HEK293 (cell line): ENCODE measurements at regions not wholly inside any gene's neighbourhood (a gene's known extent, or its start where the extent isn't known, plus 50 kb on each side); places are given as distances from the start of the nearest gene placed in this dataset.

ENCODE experiments used
- CTCF ChIA-PET: fragments of 350-600 bp; formaldehyde crosslinking; extraction: SDS; loops from one replicate; lab custom pipeline; 2021; ENCODE audit warnings: antibody characterized with exemption; lab: Yijun Ruan, JAX
- POLR2A ChIA-PET: fragments of 300-600 bp; formaldehyde crosslinking; extraction: SDS; loops from one replicate; lab custom pipeline; 2020; ENCODE audit warnings: antibody characterized with exemption, inconsistent platforms; lab: Yijun Ruan, JAX
- H3K27ac ChIP-seq: fragments of 200-500 bp; sonication (Bioruptor generic); 2 replicates; pipeline ENCODE4 v1.5.1; 2014; ENCODE audit warnings: low read depth, low read length, control low read depth, inconsistent platforms; ENCODE audit errors: extremely low read depth
- H3K36me3 ChIP-seq, 2 experiments: fragments of 200-500 bp in 1 of 2; sonication (Bioruptor generic) in 1 of 2; 1 replicate in 1 of 2; 2 replicates in 1 of 2; pipeline ENCODE4 v1.5.1; 2014 to 2017; ENCODE audit warnings: inconsistent platforms in 2 of 2, low read length in 2 of 2; ENCODE audit not compliant: control insufficient read depth in 2 of 2, insufficient read depth in 1 of 2
- H3K4me1 ChIP-seq: fragments of 200-500 bp; sonication (Bioruptor generic); 2 replicates; pipeline ENCODE4 v1.5.1; 2014; ENCODE audit warnings: mild to moderate bottlenecking, low read length, inconsistent platforms; ENCODE audit not compliant: control insufficient read depth, insufficient read depth
- H3K4me3 ChIP-seq: 2 replicates; pipeline ENCODE4 v1.5.1; 2011; ENCODE audit warnings: low read depth, mild to moderate bottlenecking, control low read depth, low read length, moderate library complexity
- H3K9me3 ChIP-seq: fragments of 200-500 bp; sonication (Bioruptor generic); 2 replicates; pipeline ENCODE4 v1.5.1; 2014; ENCODE audit warnings: low read depth, low read length, inconsistent platforms; ENCODE audit not compliant: control insufficient read depth, insufficient read depth
- GLIS1 ChIP-seq: fragments of 450-650 bp; formaldehyde crosslinking; IDR thresholded peaks from 2 replicates; pipeline ENCODE4 v1.5.1; 2016; ENCODE audit warnings: missing biosample characterization, missing genetic modification characterization
- KLF16 ChIP-seq: fragments of 450-650 bp; formaldehyde crosslinking; IDR thresholded peaks from 2 replicates; pipeline ENCODE4 v1.5.1; 2017; ENCODE audit warnings: missing biosample characterization, missing genetic modification characterization
- MZF1 ChIP-seq: fragments of 450-650 bp; formaldehyde crosslinking; IDR thresholded peaks from 2 replicates; pipeline ENCODE4 v1.5.1; 2017; ENCODE audit warnings: missing biosample characterization, missing genetic modification characterization, borderline replicate concordance
- PRDM1 ChIP-seq: fragments of 450-650 bp; formaldehyde crosslinking; IDR thresholded peaks from 2 replicates; pipeline ENCODE4; 2016; ENCODE audit warnings: missing biosample characterization, missing genetic modification characterization
- SP2 ChIP-seq: fragments of 450-650 bp; formaldehyde crosslinking; IDR thresholded peaks from 2 replicates; pipeline ENCODE4 v1.5.1; 2016; ENCODE audit warnings: missing biosample characterization, missing genetic modification characterization
- SP3 ChIP-seq: fragments of 450-650 bp; formaldehyde crosslinking; IDR thresholded peaks from 2 replicates; pipeline ENCODE4 v1.5.1; 2016; ENCODE audit warnings: missing biosample characterization, missing genetic modification characterization
- ZNF121 ChIP-seq: fragments of 450-650 bp; formaldehyde crosslinking; IDR thresholded peaks from 2 replicates; pipeline ENCODE4 v1.5.1; 2016; ENCODE audit warnings: missing biosample characterization, missing genetic modification characterization
- ZNF138 ChIP-seq: fragments of 450-650 bp; formaldehyde crosslinking; IDR thresholded peaks from 2 replicates; pipeline ENCODE4 v1.5.1; 2016; ENCODE audit warnings: missing biosample characterization, missing genetic modification characterization, borderline replicate concordance
- ZNF184 ChIP-seq: fragments of 450-650 bp; IDR thresholded peaks from 2 replicates; pipeline ENCODE4 v1.5.1; 2018; ENCODE audit warnings: missing biosample characterization, mild to moderate bottlenecking, missing genetic modification characterization
- ZNF266 ChIP-seq: fragments of 450-650 bp; formaldehyde crosslinking; IDR thresholded peaks from 2 replicates; pipeline ENCODE4 v1.5.1; 2016; ENCODE audit warnings: missing biosample characterization, missing genetic modification characterization, low read depth
- ZNF521 ChIP-seq: fragments of 450-650 bp; formaldehyde crosslinking; IDR thresholded peaks from 2 replicates; pipeline ENCODE4 v1.5.1; 2017; ENCODE audit warnings: missing biosample characterization, mild to moderate bottlenecking, missing genetic modification characterization
- ZNF529 ChIP-seq: fragments of 450-650 bp; formaldehyde crosslinking; IDR thresholded peaks from 2 replicates; pipeline ENCODE4 v1.5.1; 2017; ENCODE audit warnings: missing genetic modification characterization, missing biosample characterization; ENCODE audit not compliant: insufficient replicate concordance
- ZNF549 ChIP-seq: fragments of 450-650 bp; IDR thresholded peaks from 2 replicates; pipeline ENCODE4 v1.5.1; 2018; ENCODE audit warnings: missing biosample characterization, missing genetic modification characterization, mild to moderate bottlenecking, inconsistent platforms, moderate library complexity
- ZNF600 ChIP-seq: fragments of 450-650 bp; formaldehyde crosslinking; IDR thresholded peaks from 2 replicates; pipeline ENCODE4 v1.5.1; 2016; ENCODE audit warnings: missing biosample characterization, missing genetic modification characterization
- ZNF707 ChIP-seq: fragments of 450-650 bp; formaldehyde crosslinking; IDR thresholded peaks from 2 replicates; pipeline ENCODE4 v1.5.1; 2016; ENCODE audit warnings: missing biosample characterization, missing genetic modification characterization
- ZNF830 ChIP-seq: fragments of 450-650 bp; IDR thresholded peaks from 2 replicates; pipeline ENCODE4 v1.5.0; 2018; ENCODE audit warnings: missing biosample characterization, missing genetic modification characterization, low read depth, mild to moderate bottlenecking, moderate library complexity
- ZSCAN16 ChIP-seq: fragments of 450-650 bp; formaldehyde crosslinking; IDR thresholded peaks from 2 replicates; pipeline ENCODE4 v1.5.1; 2016; ENCODE audit warnings: missing biosample characterization, missing genetic modification characterization
- TF ChIP-seq, protein P1 (sequence below): fragments of 450-650 bp; formaldehyde crosslinking; IDR thresholded peaks from 2 replicates; pipeline ENCODE4 v1.5.0; 2017; ENCODE audit warnings: missing biosample characterization, missing genetic modification characterization, borderline replicate concordance
- TF ChIP-seq, protein P2 (sequence below): fragments of 450-650 bp; formaldehyde crosslinking; IDR thresholded peaks from 2 replicates; pipeline ENCODE4; 2016; ENCODE audit warnings: missing biosample characterization, missing genetic modification characterization
- TF ChIP-seq, protein P3 (sequence below): fragments of 450-650 bp; formaldehyde crosslinking; IDR thresholded peaks from 2 replicates; pipeline ENCODE4 v1.5.1; 2016; ENCODE audit warnings: missing biosample characterization, missing genetic modification characterization
- TF ChIP-seq, protein P4 (sequence below): fragments of 450-650 bp; formaldehyde crosslinking; IDR thresholded peaks from 2 replicates; pipeline ENCODE4 v1.5.1; 2017; ENCODE audit warnings: missing biosample characterization, missing genetic modification characterization
- TF ChIP-seq, protein P5 (sequence below): fragments of 450-650 bp; formaldehyde crosslinking; IDR thresholded peaks from 2 replicates; pipeline ENCODE4 v1.5.1; 2016; ENCODE audit warnings: missing biosample characterization, missing genetic modification characterization
- TF ChIP-seq, protein P6 (sequence below): fragments of 450-650 bp; formaldehyde crosslinking; IDR thresholded peaks from 2 replicates; pipeline ENCODE4 v1.5.1; 2017; ENCODE audit warnings: missing biosample characterization, missing genetic modification characterization

DNA sequence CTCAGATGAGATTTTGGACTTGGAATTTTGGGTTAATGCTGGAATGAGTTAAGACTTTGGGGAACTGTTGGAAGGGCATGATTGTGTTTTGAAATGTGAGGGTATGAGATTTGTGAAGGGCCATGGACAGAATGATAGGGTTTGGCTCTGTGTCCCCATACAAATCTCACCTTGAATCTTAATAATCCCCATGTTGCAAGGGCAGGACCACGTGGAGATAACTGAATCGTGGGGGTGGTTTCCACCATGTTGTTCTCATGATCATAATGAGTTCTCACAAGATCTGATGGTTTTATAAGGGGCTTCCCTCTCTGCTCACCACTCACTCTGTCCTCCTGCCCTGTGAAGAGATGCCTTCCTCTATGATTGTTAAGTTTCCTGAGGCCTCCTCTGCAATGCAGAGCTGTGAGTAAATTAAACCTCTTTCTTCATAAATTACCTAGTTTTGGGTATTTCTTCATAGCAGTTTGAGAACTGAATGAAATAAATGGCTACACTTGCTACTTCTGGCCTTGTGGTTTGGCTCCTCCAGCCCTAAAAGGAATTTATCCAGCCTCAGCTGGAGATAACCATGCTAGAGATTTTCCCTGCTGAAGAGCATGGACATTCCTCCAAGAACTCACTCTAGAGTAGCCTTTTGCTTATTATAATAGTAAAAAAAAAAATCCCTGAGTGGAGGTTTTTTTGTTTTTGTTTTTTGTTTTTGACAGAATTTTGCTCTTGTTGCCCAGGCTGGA, 144.3 kb upstream of the TFPI start:
- H3K36me3 ChIP-seq: no peaks in the 10 kb centered on the region
- H3K9me3 ChIP-seq: no peaks in the 10 kb centered on the region
- POLR2A ChIA-PET: no interaction called here
- no peaks in the 10 kb centered on the region for H3K4me1 ChIP-seq
- CTCF ChIA-PET: no interaction called here
- H3K4me3 ChIP-seq: no peak overlapping the region
- H3K27ac ChIP-seq: no peak overlapping the region
- TF ChIP-seq SP3 (no peak), ZNF830 (tag by site-specific recombination) (no peak), ZSCAN16 (tag by site-specific recombination) (no peak), PRDM1 (no peak), ZNF138 (tag by site-specific recombination) (no peak), ZNF521 (no peak)
- TF ChIP-seq, protein P1, sequence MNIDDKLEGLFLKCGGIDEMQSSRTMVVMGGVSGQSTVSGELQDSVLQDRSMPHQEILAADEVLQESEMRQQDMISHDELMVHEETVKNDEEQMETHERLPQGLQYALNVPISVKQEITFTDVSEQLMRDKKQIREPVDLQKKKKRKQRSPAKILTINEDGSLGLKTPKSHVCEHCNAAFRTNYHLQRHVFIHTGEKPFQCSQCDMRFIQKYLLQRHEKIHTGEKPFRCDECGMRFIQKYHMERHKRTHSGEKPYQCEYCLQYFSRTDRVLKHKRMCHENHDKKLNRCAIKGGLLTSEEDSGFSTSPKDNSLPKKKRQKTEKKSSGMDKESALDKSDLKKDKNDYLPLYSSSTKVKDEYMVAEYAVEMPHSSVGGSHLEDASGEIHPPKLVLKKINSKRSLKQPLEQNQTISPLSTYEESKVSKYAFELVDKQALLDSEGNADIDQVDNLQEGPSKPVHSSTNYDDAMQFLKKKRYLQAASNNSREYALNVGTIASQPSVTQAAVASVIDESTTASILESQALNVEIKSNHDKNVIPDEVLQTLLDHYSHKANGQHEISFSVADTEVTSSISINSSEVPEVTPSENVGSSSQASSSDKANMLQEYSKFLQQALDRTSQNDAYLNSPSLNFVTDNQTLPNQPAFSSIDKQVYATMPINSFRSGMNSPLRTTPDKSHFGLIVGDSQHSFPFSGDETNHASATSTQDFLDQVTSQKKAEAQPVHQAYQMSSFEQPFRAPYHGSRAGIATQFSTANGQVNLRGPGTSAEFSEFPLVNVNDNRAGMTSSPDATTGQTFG (tag by site-specific recombination): no peak
- TF ChIP-seq, protein P2, sequence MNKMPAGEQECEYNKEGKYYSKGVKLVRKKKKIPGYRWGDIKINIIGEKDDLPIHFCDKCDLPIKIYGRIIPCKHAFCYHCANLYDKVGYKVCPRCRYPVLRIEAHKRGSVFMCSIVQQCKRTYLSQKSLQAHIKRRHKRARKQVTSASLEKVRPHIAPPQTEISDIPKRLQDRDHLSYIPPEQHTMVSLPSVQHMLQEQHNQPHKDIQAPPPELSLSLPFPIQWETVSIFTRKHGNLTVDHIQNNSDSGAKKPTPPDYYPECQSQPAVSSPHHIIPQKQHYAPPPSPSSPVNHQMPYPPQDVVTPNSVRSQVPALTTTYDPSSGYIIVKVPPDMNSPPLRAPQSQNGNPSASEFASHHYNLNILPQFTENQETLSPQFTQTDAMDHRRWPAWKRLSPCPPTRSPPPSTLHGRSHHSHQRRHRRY (tag by site-specific recombination): no peak
- TF ChIP-seq, protein P3, sequence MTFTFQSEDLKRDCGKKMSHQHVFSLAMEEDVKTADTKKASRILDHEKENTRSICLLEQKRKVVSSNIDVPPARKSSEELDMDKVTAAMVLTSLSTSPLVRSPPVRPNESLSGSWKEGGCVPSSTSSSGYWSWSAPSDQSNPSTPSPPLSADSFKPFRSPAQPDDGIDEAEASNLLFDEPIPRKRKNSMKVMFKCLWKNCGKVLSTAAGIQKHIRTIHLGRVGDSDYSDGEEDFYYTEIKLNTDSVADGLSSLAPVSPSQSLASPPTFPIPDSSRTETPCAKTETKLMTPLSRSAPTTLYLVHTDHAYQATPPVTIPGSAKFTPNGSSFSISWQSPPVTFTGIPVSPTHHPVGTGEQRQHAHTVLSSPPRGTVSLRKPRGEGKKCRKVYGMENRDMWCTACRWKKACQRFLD: no peak

DNA sequence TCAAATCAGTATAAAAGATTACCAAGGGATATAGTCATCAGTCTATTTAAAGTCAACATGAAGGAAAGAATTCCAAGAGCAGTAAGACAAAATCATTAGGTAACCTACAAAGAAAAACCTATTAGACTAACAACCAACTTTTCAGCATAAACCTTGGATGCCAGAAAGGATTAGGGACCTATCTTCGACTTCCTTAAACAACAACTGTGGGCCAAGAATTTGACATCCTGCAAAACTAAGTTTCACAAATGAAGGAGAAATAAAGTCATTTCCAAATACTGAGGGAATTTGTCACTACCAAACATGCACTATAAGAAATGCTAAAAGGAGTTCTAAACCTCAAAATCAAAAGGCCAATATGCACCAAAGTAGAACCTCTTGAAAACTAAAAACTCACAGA, 147.9 kb upstream of the TFPI start:
- CTCF ChIA-PET: no interaction called here
- TF ChIP-seq KLF16: no peak
- TF ChIP-seq, protein P4, sequence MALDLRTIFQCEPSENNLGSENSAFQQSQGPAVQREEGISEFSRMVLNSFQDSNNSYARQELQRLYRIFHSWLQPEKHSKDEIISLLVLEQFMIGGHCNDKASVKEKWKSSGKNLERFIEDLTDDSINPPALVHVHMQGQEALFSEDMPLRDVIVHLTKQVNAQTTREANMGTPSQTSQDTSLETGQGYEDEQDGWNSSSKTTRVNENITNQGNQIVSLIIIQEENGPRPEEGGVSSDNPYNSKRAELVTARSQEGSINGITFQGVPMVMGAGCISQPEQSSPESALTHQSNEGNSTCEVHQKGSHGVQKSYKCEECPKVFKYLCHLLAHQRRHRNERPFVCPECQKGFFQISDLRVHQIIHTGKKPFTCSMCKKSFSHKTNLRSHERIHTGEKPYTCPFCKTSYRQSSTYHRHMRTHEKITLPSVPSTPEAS (tag by site-specific recombination): no peak
- TF ChIP-seq ZNF266 (tag by site-specific recombination): no peak
- no peak for TF ChIP-seq ZNF549 (tag by site-specific recombination)
- TF ChIP-seq, protein P5, sequence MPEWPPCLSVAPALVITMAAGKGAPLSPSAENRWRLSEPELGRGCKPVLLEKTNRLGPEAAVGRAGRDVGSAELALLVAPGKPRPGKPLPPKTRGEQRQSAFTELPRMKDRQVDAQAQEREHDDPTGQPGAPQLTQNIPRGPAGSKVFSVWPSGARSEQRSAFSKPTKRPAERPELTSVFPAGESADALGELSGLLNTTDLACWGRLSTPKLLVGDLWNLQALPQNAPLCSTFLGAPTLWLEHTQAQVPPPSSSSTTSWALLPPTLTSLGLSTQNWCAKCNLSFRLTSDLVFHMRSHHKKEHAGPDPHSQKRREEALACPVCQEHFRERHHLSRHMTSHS (tag by site-specific recombination): no peak
- TF ChIP-seq ZNF529 (tag by site-specific recombination): no peak
- no peak for TF ChIP-seq SP3
- no peak for TF ChIP-seq GLIS1
- no peak for TF ChIP-seq ZNF707 (tag by site-specific recombination)
- TF ChIP-seq ZNF121 (tag by site-specific recombination): no peak
- no peak for TF ChIP-seq ZNF600 (tag by site-specific recombination)
- no peak for TF ChIP-seq SP2 (tag by site-specific recombination)
- TF ChIP-seq, protein P6, sequence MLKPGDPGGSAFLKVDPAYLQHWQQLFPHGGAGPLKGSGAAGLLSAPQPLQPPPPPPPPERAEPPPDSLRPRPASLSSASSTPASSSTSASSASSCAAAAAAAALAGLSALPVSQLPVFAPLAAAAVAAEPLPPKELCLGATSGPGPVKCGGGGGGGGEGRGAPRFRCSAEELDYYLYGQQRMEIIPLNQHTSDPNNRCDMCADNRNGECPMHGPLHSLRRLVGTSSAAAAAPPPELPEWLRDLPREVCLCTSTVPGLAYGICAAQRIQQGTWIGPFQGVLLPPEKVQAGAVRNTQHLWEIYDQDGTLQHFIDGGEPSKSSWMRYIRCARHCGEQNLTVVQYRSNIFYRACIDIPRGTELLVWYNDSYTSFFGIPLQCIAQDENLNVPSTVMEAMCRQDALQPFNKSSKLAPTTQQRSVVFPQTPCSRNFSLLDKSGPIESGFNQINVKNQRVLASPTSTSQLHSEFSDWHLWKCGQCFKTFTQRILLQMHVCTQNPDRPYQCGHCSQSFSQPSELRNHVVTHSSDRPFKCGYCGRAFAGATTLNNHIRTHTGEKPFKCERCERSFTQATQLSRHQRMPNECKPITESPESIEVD (tag by site-specific recombination): no peak
- TF ChIP-seq ZNF184: no peak
- TF ChIP-seq MZF1 (tag by site-specific recombination): no peak
- POLR2A ChIA-PET: no interaction called here
- H3K4me3 ChIP-seq: no peak overlapping the region
- H3K9me3 ChIP-seq: no peaks in the 10 kb centered on the region
- H3K27ac ChIP-seq: no peak overlapping the region
- no peaks in the 10 kb centered on the region for H3K4me1 ChIP-seq
- no peaks in the 10 kb centered on the region for H3K36me3 ChIP-seq
